H1 (cell line): ENCODE measurements at regions not wholly inside any gene's neighbourhood (a gene's known extent, or its start where the extent isn't known, plus 50 kb on each side); places are given as distances from the start of the nearest gene placed in this dataset.

Experiments used
- CTCF ChIA-PET: fragments of 300-600 bp; sonication (Branson Sonifier 250); formaldehyde crosslinking; loops from one replicate; lab custom pipeline; 2021; ENCODE audit not compliant: partially characterized antibody; lab: Charles Lee
- POLR2A ChIA-PET: fragments of 300-600 bp; sonication (Branson Sonifier 250); formaldehyde crosslinking; loops from one replicate; lab custom pipeline; 2021; ENCODE audit warnings: inconsistent platforms; ENCODE audit not compliant: partially characterized antibody; lab: Charles Lee
- DNase-seq, 2 experiments: peaks; one replicate each; pipeline versions ENCODE4 v3.0.0 to v3.0.0-alpha.2; 2010 to 2022; ENCODE audit warnings: low spot score in 2 of 2, low read depth in 1 of 2, mixed read lengths in 1 of 2
- FAIRE-seq: peaks from 2 replicates; lab custom pipeline; 2011; peaks lifted over from hg19 to GRCh38; lab: Jason Lieb, UNC
- H2AFZ ChIP-seq: 2 replicates; pipeline ENCODE4 v1.8.1; 2012; ENCODE audit warnings: low read length, inconsistent platforms
- H2AK5ac ChIP-seq: 2 replicates; pipeline ENCODE4 v1.6.1; 2013; ENCODE audit warnings: low read depth, low read length
- H2BK120ac ChIP-seq: replicated peaks from 2 replicates; pipeline ENCODE3; 2013; ENCODE audit warnings: low read depth, low read length, inconsistent platforms
- H2BK12ac ChIP-seq: 2 replicates; pipeline ENCODE4 v1.6.1; 2013; ENCODE audit warnings: low read depth, low read length
- H2BK15ac ChIP-seq: 2 replicates; pipeline ENCODE4 v1.6.1; 2013; ENCODE audit warnings: low read length
- H2BK20ac ChIP-seq: 2 replicates; pipeline ENCODE4 v1.6.1; 2013; ENCODE audit warnings: low read length
- H2BK5ac ChIP-seq: 2 replicates; pipeline ENCODE4 v1.6.1; 2013; ENCODE audit warnings: low read depth, low read length
- H3K14ac ChIP-seq: 2 replicates; pipeline ENCODE4 v1.6.1; 2013; ENCODE audit warnings: inconsistent platforms; ENCODE audit not compliant: insufficient read length
- H3K18ac ChIP-seq: 2 replicates; pipeline ENCODE4 v1.6.1; 2013; ENCODE audit warnings: low read length; ENCODE audit errors: extremely low read depth
- H3K23ac ChIP-seq: 2 replicates; pipeline ENCODE4 v1.6.1; 2013; ENCODE audit warnings: inconsistent platforms; ENCODE audit not compliant: insufficient read length
- H3K23me2 ChIP-seq: 2 replicates; pipeline ENCODE4 v1.6.1; 2013; ENCODE audit warnings: low read depth, low read length
- H3K27ac ChIP-seq: 2 replicates; pipeline ENCODE4 v1.6.1; 2011; ENCODE audit warnings: low read depth, low read length, inconsistent platforms
- H3K27me3 ChIP-seq, 4 experiments: replicated peaks in 1 of 4; 1 replicate in 1 of 4; 2 replicates in 3 of 4; pipeline versions ENCODE4 v1.6.1 to v1.8.1; 2011 to 2013; ENCODE audit warnings: low read length in 3 of 4, mild to moderate bottlenecking in 3 of 4, inconsistent platforms in 2 of 4, mixed read lengths in 2 of 4, moderate library complexity in 1 of 4; ENCODE audit not compliant: control insufficient read depth in 3 of 4, insufficient read depth in 3 of 4; ENCODE audit errors: extremely low read depth in 1 of 4
- H3K36me3 ChIP-seq, 4 experiments: 2 replicates each; pipeline versions ENCODE4 v1.6.1 to v1.8.1; 2011 to 2013; ENCODE audit warnings: mild to moderate bottlenecking in 4 of 4, low read length in 3 of 4, moderate library complexity in 2 of 4, control low read depth in 1 of 4, inconsistent platforms in 1 of 4; ENCODE audit not compliant: insufficient read depth in 4 of 4, control insufficient read depth in 2 of 4
- H3K4ac ChIP-seq: replicated peaks from 2 replicates; pipeline ENCODE3; 2013; ENCODE audit warnings: low read length, low read depth, mixed read lengths, inconsistent platforms; ENCODE audit not compliant: insufficient read length
- H3K4me1 ChIP-seq, 4 experiments: replicated peaks in 1 of 4; 1 replicate in 1 of 4; 2 replicates in 3 of 4; pipeline versions ENCODE4 v1.6.1 to v1.8.1; 2011 to 2013; ENCODE audit warnings: low read length in 3 of 4, inconsistent platforms in 2 of 4, mixed read lengths in 1 of 4; ENCODE audit not compliant: insufficient read depth in 4 of 4, control insufficient read depth in 3 of 4
- H3K4me2 ChIP-seq, 2 experiments: 2 replicates each; pipeline versions ENCODE4 v1.6.1 to v1.8.1; 2011 to 2013; ENCODE audit warnings: low read depth in 2 of 2, low read length in 2 of 2, control low read depth in 1 of 2, inconsistent platforms in 1 of 2, mild to moderate bottlenecking in 1 of 2; ENCODE audit not compliant: insufficient read depth in 1 of 2
- H3K4me3 ChIP-seq, 4 experiments: fragments of 200-600, 300-600 bp in 1 of 4; sonication (generic), shearing (Covaris generic), sonication (Bioruptor Twin) in 1 of 4; 2 replicates each; pipeline versions ENCODE4 v1.5.1 to v1.8.1; 2011 to 2016; ENCODE audit warnings: low read length in 4 of 4, low read depth in 3 of 4, control low read depth in 2 of 4, inconsistent platforms in 2 of 4, mild to moderate bottlenecking in 2 of 4, mixed read lengths in 1 of 4, moderate library complexity in 1 of 4; ENCODE audit not compliant: insufficient read depth in 2 of 4; ENCODE audit errors: extremely low read depth in 1 of 4
- H3K56ac ChIP-seq: replicated peaks from 2 replicates; pipeline ENCODE3; 2013; ENCODE audit warnings: low read depth, mild to moderate bottlenecking, mixed read lengths, low read length, inconsistent platforms; ENCODE audit not compliant: insufficient read length
- H3K79me1 ChIP-seq: 2 replicates; pipeline ENCODE4 v1.6.1; 2013; ENCODE audit warnings: low read depth, low read length, control low read depth
- H3K79me2 ChIP-seq, 2 experiments: 2 replicates each; pipeline versions ENCODE4 v1.6.1 to v1.8.1; 2012 to 2013; ENCODE audit warnings: low read length in 2 of 2, mild to moderate bottlenecking in 2 of 2, inconsistent platforms in 1 of 2; ENCODE audit not compliant: insufficient read depth in 2 of 2, control insufficient read depth in 1 of 2
- H3K9ac ChIP-seq, 4 experiments: replicated peaks in 1 of 4; 1 replicate in 1 of 4; 2 replicates in 3 of 4; pipeline versions ENCODE4 v1.6.1 to v1.8.1; 2011 to 2013; ENCODE audit warnings: low read depth in 3 of 4, low read length in 3 of 4, control low read depth in 2 of 4, mild to moderate bottlenecking in 2 of 4, moderate library complexity in 2 of 4, inconsistent platforms in 1 of 4; ENCODE audit errors: extremely low read depth in 1 of 4
- H3K9me3 ChIP-seq, 2 experiments: 2 replicates each; pipeline versions ENCODE4 v1.6.1 to v1.8.1; 2012 to 2013; ENCODE audit warnings: mild to moderate bottlenecking in 2 of 2, moderate library complexity in 2 of 2, control low read depth in 1 of 2, inconsistent platforms in 1 of 2, low read depth in 1 of 2, low read length in 1 of 2, mixed read lengths in 1 of 2; ENCODE audit not compliant: insufficient read depth in 2 of 2
- H4K20me1 ChIP-seq, 2 experiments: replicated peaks in 1 of 2; 2 replicates each; pipeline versions ENCODE3 to v1.8.1; 2011 to 2013; ENCODE audit warnings: inconsistent platforms in 2 of 2, low read length in 2 of 2, mild to moderate bottlenecking in 1 of 2; ENCODE audit not compliant: insufficient read depth in 2 of 2, control insufficient read depth in 1 of 2
- H4K5ac ChIP-seq: 2 replicates; pipeline ENCODE4 v1.6.1; 2013; ENCODE audit warnings: low read length, low read depth, mixed read lengths, inconsistent platforms; ENCODE audit not compliant: insufficient read length
- H4K8ac ChIP-seq: 2 replicates; pipeline ENCODE4 v1.8.0; 2013; ENCODE audit warnings: mild to moderate bottlenecking, moderate library complexity, low read length, inconsistent platforms; ENCODE audit not compliant: insufficient read depth; ENCODE audit errors: extremely low read depth
- H4K91ac ChIP-seq: replicated peaks from 2 replicates; pipeline ENCODE3; 2013; ENCODE audit warnings: low read length, mixed read lengths, inconsistent platforms; ENCODE audit not compliant: insufficient read length
- BCL11A ChIP-seq, 2 experiments: IDR thresholded peaks; one replicate each; pipeline ENCODE4 v1.6.1; 2011; ENCODE audit warnings: low read depth in 2 of 2, low read length in 2 of 2, mild to moderate bottlenecking in 2 of 2
- EP300 ChIP-seq, 2 experiments: IDR thresholded peaks; 1 replicate in 1 of 2; 2 replicates in 1 of 2; pipeline ENCODE4 v1.6.1; 2011 to 2012; ENCODE audit warnings: low read depth in 2 of 2, low read length in 2 of 2, mild to moderate bottlenecking in 2 of 2, borderline replicate concordance in 1 of 2, inconsistent platforms in 1 of 2, moderate library complexity in 1 of 2
- GABPA ChIP-seq: IDR thresholded peaks from 2 replicates; pipeline ENCODE4 v1.6.1; 2011; ENCODE audit warnings: mild to moderate bottlenecking, low read length, moderate library complexity, borderline replicate concordance; ENCODE audit not compliant: insufficient read depth
- HDAC6 ChIP-seq: IDR thresholded peaks from one replicate; pipeline ENCODE4 v1.7.1; 2012; ENCODE audit warnings: low read depth, mild to moderate bottlenecking, inconsistent platforms, low read length, moderate library complexity
- JUND ChIP-seq: IDR thresholded peaks from 2 replicates; pipeline ENCODE4 v1.6.1; 2011; ENCODE audit warnings: mild to moderate bottlenecking, improper control_type of control experiment, low read length
- KDM4A ChIP-seq: IDR thresholded peaks from one replicate; pipeline ENCODE4 v1.7.1; 2012; ENCODE audit warnings: low read depth, mild to moderate bottlenecking, moderate library complexity, low read length, inconsistent platforms; ENCODE audit not compliant: severe bottlenecking
- MAFK ChIP-seq: IDR thresholded peaks from 2 replicates; pipeline ENCODE4 v1.6.1; 2012; ENCODE audit warnings: low read depth, mild to moderate bottlenecking, improper control_type of control experiment, low read length
- RXRA ChIP-seq: IDR thresholded peaks from 2 replicates; pipeline ENCODE4 v1.6.1; 2011; ENCODE audit warnings: low read depth, mild to moderate bottlenecking, low read length, moderate library complexity; ENCODE audit not compliant: insufficient read depth
- SIRT6 ChIP-seq: IDR thresholded peaks from one replicate; pipeline ENCODE4 v1.7.1; 2012; ENCODE audit warnings: low read length, inconsistent platforms
- SUZ12 ChIP-seq: fragments of 200-600 bp; sonication (generic); IDR thresholded peaks from 2 replicates; pipeline ENCODE4 v1.6.1; 2012; ENCODE audit warnings: mild to moderate bottlenecking, inconsistent platforms, low read length, moderate library complexity, mixed read lengths
- WGBS, 2 experiments: shearing (Covaris generic) in 1 of 2; methylation state at CpG; one replicate each; pipeline versions ENCODE4 v1.1.6 to v1.1.7; 2013 to 2015; ENCODE audit warnings: low lambda C conversion rate in 2 of 2, mixed read lengths in 2 of 2, inconsistent platforms in 1 of 2, low coverage in 1 of 2, missing lambda C conversion rate in 1 of 2; ENCODE audit not compliant: insufficient replicate concordance in 2 of 2, insufficient coverage in 1 of 2, insufficient read length in 1 of 2; ENCODE audit errors: extremely low coverage in 1 of 2, missing lambda C conversion rate in 1 of 2; 5-methylcytosine and 5-hydroxymethylcytosine counted together
- TF ChIP-seq, protein P1 (sequence below): IDR thresholded peaks from 2 replicates; pipeline ENCODE4 v1.6.1; 2011; ENCODE audit warnings: low read length, improper control_type of control experiment
- TF ChIP-seq, protein P2 (sequence below): IDR thresholded peaks from 2 replicates; pipeline ENCODE4 v1.6.1; 2011; ENCODE audit warnings: low read depth, mild to moderate bottlenecking, low read length; ENCODE audit not compliant: insufficient read depth

DNA sequence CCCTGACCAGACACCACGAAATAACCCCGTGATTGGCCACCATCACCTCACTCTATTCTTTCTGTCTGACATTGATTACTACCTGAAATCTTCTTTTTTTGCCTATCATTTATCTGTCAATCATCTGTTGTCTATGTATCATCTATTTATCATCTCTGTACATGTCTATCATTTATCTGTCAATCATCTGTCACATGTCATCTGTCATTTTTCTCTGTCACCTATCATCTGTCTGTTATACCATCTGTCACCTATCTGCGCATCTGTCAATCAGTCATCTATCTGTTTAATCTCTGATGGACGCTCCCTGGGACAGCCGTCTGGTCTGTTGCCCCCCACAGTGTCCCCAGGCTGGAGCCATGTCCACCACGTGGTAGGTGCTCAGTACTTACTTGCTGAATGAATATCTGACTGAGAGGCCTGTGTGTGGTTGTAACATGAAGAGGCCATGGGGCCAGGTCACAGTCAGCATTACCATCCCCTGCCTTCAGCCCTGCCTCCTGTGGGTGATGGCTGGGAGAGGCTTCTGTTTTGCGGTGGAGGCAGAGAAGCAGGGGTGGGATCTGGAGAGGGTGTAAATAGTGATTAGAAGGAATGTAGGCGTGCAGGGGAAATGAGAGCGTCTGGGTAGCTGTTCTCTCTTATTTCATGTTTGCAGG, 302.7 kb downstream of the QKI start:
- no peaks in the 10 kb centered on the region for H3K36me3 ChIP-seq
- H3K9me3 ChIP-seq = no peaks in the 10 kb centered on the region
- H3K9ac ChIP-seq = no peak overlapping the region
- no peak overlapping the region for H3K56ac ChIP-seq
- H3K4me1 ChIP-seq = peaks cover 0 to 1% (median 0%) of the 10 kb centered on the region in 4 experiments; a peak in 1 of 7 replicates
- no peaks in the 10 kb centered on the region for H3K79me2 ChIP-seq
- ChIA-PET CTCF (no interaction called here), POLR2A (no interaction called here)
- DNase-seq (no peak), FAIRE-seq (no peak)
- H4K5ac ChIP-seq = no peak overlapping the region
- H3K23ac ChIP-seq = no peak overlapping the region
- no peak overlapping the region for H2AK5ac ChIP-seq
- H3K27ac ChIP-seq = no peak overlapping the region
- no peak overlapping the region for H2BK15ac ChIP-seq
- no peak overlapping the region for H2BK12ac ChIP-seq
- no peaks in the 10 kb centered on the region for H3K27me3 ChIP-seq
- H3K79me1 ChIP-seq = no peaks in the 10 kb centered on the region
- no peak overlapping the region for H4K8ac ChIP-seq
- H3K14ac ChIP-seq = no peak overlapping the region
- no peak overlapping the region for H3K4ac ChIP-seq
- no peak overlapping the region for H3K4me3 ChIP-seq
- H3K4me2 ChIP-seq = no peak overlapping the region
- H2BK20ac ChIP-seq = no peak overlapping the region
- no peak overlapping the region for H3K18ac ChIP-seq
- no peak overlapping the region for H4K91ac ChIP-seq
- no peak overlapping the region for H2BK5ac ChIP-seq
- no peak overlapping the region for H2BK120ac ChIP-seq
- WGBS, 2 experiments = 86% methylated on average over 9 of the region's 9 CpGs; no CpG with 5 or more reads in 1 of the 2 experiments
- H4K20me1 ChIP-seq = no peaks in the 10 kb centered on the region
- H2AFZ ChIP-seq = no peak overlapping the region
- H3K23me2 ChIP-seq = no peaks in the 10 kb centered on the region
- TF ChIP-seq MAFK = no peak
- TF ChIP-seq BCL11A (IDR thresholded peaks at IDR 0.05; ENCODE audit: low read depth in 2 of 2, low read length in 2 of 2) = no peak
- TF ChIP-seq HDAC6 = no peak
- TF ChIP-seq GABPA = no peak
- no peak for TF ChIP-seq RXRA
- TF ChIP-seq KDM4A = no peak
- TF ChIP-seq EP300 (IDR thresholded peaks at IDR 0.05; ENCODE audit: borderline replicate concordance in 1 of 2, low read depth in 2 of 2, low read length in 2 of 2) = no peak
- TF ChIP-seq, protein P1, sequence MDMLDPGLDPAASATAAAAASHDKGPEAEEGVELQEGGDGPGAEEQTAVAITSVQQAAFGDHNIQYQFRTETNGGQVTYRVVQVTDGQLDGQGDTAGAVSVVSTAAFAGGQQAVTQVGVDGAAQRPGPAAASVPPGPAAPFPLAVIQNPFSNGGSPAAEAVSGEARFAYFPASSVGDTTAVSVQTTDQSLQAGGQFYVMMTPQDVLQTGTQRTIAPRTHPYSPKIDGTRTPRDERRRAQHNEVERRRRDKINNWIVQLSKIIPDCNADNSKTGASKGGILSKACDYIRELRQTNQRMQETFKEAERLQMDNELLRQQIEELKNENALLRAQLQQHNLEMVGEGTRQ = no peak
- no peak for TF ChIP-seq JUND
- no peak for TF ChIP-seq SIRT6
- no peak for TF ChIP-seq SUZ12
- TF ChIP-seq, protein P2, sequence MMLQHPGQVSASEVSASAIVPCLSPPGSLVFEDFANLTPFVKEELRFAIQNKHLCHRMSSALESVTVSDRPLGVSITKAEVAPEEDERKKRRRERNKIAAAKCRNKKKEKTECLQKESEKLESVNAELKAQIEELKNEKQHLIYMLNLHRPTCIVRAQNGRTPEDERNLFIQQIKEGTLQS = no peak
